Common myeloid progenitor, CD34-positive (primary cell): ENCODE measurements at regions not wholly inside any gene's neighbourhood (a gene's known extent, or its start where the extent isn't known, plus 50 kb on each side); places are given as distances from the start of the nearest gene placed in this dataset.

Experiments
- CTCF ChIA-PET: fragments of 350-600 bp; sonication (Branson Sonifier 250); formaldehyde crosslinking; loops from one replicate; lab custom pipeline; 2021; ENCODE audit warnings: antibody characterized with exemption; lab: Charles Lee
- POLR2A ChIA-PET: fragments of 350-600 bp; sonication (Branson Sonifier 250); formaldehyde crosslinking; loops from one replicate; lab custom pipeline; 2021; ENCODE audit warnings: antibody characterized with exemption; lab: Charles Lee
- DNase-seq, 3 donors: peaks; one replicate each; pipeline versions ENCODE4 v3.0.0 to v3.0.0-alpha.2; 2013
- H3K27ac ChIP-seq, 2 experiments: 1 replicate in 1 of 2; 2 replicates in 1 of 2; pipeline ENCODE4 v1.7.0; 2013; ENCODE audit warnings: inconsistent platforms in 2 of 2, low read length in 2 of 2, mild to moderate bottlenecking in 2 of 2, low read depth in 1 of 2, moderate library complexity in 1 of 2; ENCODE audit not compliant: severe bottlenecking in 2 of 2, insufficient read depth in 1 of 2, poor library complexity in 1 of 2
- H3K27me3 ChIP-seq, 5 experiments: replicated peaks in 2 of 5; 1 replicate in 3 of 5; 2 replicates in 2 of 5; pipeline versions ENCODE4 v1.6.1 to v1.7.0; 2013; ENCODE audit warnings: low read length in 4 of 5, mild to moderate bottlenecking in 2 of 5, moderate library complexity in 2 of 5, inconsistent platforms in 1 of 5; ENCODE audit not compliant: insufficient read depth in 5 of 5, control insufficient read depth in 4 of 5
- H3K36me3 ChIP-seq, 4 experiments: 1 replicate in 2 of 4; 2 replicates in 2 of 4; pipeline versions ENCODE4 v1.6.1 to v1.7.0; 2013; ENCODE audit warnings: low read length in 3 of 4, control low read depth in 1 of 4, mild to moderate bottlenecking in 1 of 4; ENCODE audit not compliant: control insufficient read depth in 4 of 4, insufficient read depth in 4 of 4
- H3K4me1 ChIP-seq, 4 experiments: 1 replicate in 3 of 4; 2 replicates in 1 of 4; pipeline versions ENCODE4 v1.6.1 to v1.7.1; 2013; ENCODE audit warnings: low read length in 3 of 4, mild to moderate bottlenecking in 3 of 4, control low read depth in 1 of 4, inconsistent platforms in 1 of 4, moderate library complexity in 1 of 4; ENCODE audit not compliant: control insufficient read depth in 4 of 4, insufficient read depth in 4 of 4; ENCODE audit errors: control extremely low read depth in 1 of 4
- H3K4me3 ChIP-seq, 7 experiments: 1 replicate in 4 of 7; 2 replicates in 3 of 7; pipeline versions ENCODE4 v1.5.1 to v1.7.0; 2013; ENCODE audit warnings: mild to moderate bottlenecking in 7 of 7, low read length in 6 of 7, moderate library complexity in 6 of 7, inconsistent platforms in 2 of 7, low read depth in 2 of 7, control low read depth in 1 of 7; ENCODE audit not compliant: insufficient read depth in 4 of 7, control insufficient read depth in 1 of 7; ENCODE audit errors: extremely low read depth in 1 of 7
- H3K9me3 ChIP-seq, 5 experiments: 1 replicate in 4 of 5; 2 replicates in 1 of 5; pipeline versions ENCODE4 v1.6.1 to v1.7.1; 2013; ENCODE audit warnings: low read length in 4 of 5, mild to moderate bottlenecking in 2 of 5, inconsistent platforms in 1 of 5, low read depth in 1 of 5, moderate library complexity in 1 of 5; ENCODE audit not compliant: control insufficient read depth in 4 of 5, insufficient read depth in 2 of 5; ENCODE audit errors: control extremely low read depth in 1 of 5
- WGBS: methylation state at CpG from one replicate; pipeline ENCODE4 v1.1.5; 2013; ENCODE audit not compliant: insufficient coverage; 5-methylcytosine and 5-hydroxymethylcytosine counted together

DNA sequence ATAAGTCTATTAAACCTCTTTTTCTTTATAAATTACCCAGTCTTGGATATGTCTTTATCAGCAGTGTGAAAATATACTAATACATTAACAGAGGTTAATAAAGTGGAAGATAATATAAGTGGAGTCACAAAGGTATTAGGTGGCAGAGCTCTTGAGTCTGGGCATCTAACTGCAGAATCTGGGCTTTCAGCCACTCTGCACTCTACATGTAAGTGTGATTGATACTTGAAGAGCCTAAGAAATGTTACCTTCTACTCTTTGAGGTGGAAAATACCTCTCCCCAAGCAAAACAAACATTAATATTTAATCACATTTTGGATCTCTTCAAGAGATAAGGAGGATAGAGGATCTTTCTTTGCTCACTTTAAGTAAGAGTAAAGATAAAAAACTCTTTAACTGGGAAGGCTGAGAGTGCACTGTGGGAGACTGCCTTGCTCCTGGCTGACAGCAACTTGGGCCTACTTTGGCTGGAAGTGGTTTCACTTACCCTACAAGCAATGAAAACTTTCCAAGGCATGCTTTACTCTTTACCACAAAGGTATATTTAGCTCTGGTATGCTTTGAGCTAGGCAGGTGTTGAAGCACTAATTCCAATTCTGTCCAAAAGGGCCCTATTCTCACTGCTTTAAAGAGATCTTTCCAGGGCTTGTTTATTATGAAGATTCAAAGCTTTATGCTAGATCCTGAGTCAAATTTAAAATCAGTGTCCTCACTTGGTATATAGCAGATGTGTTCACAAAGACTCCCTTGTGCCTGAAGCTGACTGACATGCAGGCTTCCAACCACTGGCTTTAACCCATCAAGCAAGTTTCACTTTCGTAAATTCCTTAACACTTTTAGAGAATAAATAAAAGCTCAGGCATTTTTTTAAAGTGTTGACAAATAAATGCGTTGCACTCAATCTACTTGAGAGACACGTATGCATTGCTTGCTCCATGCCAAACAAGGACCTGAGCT lies 245.3 kb upstream of the ZP4 start:
- CTCF ChIA-PET, result no interaction called here
- Histone ChIP-seq H3K27ac (no peak overlapping the region), H3K27me3 (no peaks in the 10 kb centered on the region), H3K9me3 (no peaks in the 10 kb centered on the region), H3K36me3 (no peaks in the 10 kb centered on the region), H3K4me1 (no peaks in the 10 kb centered on the region), H3K4me3 (no peak overlapping the region)
- POLR2A ChIA-PET, result interaction anchor here (0.6 kb wide), 1 partner anchor 10 kb away, joined by 6 read pairs; no protein-coding TSS in a partner anchor
- WGBS, result 93% methylated on average over 2 of the region's 3 CpGs
- no peak for DNase-seq

DNA sequence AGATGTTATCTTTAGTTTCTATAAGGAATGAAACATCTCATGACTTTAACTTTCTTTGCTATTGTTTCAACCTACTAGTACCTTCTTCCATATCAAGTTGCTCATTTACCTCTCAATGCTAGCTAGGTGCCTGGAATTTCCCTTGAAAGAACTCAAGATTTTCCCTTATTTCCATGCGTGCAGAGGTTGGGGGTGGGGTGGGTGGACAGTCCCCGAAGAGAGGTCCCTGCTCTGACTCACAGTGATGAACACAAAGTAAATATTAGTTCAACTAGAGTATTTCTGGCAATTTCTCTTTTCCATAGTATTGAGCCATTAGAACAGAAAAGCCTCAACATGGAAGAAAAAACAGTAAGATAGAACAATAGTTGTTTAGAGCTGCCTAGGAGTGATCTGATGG lies 239.0 kb upstream of the ZP4 start:
- Histone ChIP-seq H3K27me3 (no peaks in the 10 kb centered on the region), H3K27ac (no peak overlapping the region), H3K9me3 (no peaks in the 10 kb centered on the region), H3K36me3 (no peaks in the 10 kb centered on the region), H3K4me1 (peaks cover 0 to 4% (median 2%) of the 10 kb centered on the region in 4 experiments), H3K4me3 (no peak overlapping the region)
- DNase-seq, result no peak
- ChIA-PET POLR2A (no interaction called here), CTCF (no interaction called here)
- WGBS, result no CpG with 5 or more reads among the region's 2 CpGs

DNA sequence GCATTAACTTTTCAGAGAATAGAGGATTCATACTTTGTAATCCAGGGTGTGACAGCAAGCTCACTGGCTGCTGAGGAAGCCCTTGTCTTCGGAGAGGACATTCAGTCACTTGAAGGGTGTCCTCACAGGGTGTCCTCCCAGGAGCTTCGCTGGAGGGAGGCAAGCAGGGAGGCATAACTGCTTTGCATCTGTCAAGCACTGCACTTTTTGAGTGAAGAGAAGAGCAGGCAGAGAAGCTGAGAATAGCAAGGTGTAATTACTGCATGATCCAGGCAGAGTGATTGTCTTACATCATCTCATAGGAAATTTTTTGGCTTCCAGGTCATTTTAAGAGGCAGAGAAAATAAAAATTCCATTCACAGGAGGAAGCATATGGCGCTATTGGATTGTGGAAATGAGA lies 232.5 kb upstream of the ZP4 start:
- 89% methylated on average over 3 of the region's 3 CpGs for WGBS
- Histone ChIP-seq H3K9me3 (no peaks in the 10 kb centered on the region), H3K27ac (no peak overlapping the region), H3K4me1 (no peaks in the 10 kb centered on the region), H3K36me3 (no peaks in the 10 kb centered on the region), H3K27me3 (no peaks in the 10 kb centered on the region), H3K4me3 (no peak overlapping the region)
- ChIA-PET POLR2A (no interaction called here), CTCF (no interaction called here)
- no peak for DNase-seq

DNA sequence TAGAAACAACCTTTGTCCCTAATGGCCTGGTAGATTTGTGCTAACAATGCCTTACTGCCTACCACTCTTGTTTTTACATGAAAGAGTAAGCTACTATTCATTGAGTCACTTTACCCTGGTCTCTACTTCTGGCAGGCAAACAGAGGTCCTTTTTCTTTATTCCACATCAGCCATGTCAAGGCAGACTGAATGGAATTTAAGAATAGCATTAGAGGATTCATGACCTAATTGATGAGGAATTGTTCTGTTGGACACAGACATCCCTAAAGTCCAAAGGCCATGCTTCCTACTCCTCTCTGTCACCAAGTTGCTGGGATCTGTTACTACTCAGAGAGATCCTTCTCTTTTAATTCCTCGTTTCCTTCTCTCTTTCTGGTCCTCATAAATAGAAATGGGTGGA lies 229.1 kb upstream of the ZP4 start:
- no peaks in the 10 kb centered on the region for H3K27me3 ChIP-seq
- WGBS, result no CpG with 5 or more reads among the region's 1 CpG
- ChIA-PET POLR2A (no interaction called here), CTCF (no interaction called here)
- H3K4me1 ChIP-seq, result no peaks in the 10 kb centered on the region
- no peaks in the 10 kb centered on the region for H3K36me3 ChIP-seq
- H3K4me3 ChIP-seq, result no peak overlapping the region
- no peak overlapping the region for H3K27ac ChIP-seq
- no peaks in the 10 kb centered on the region for H3K9me3 ChIP-seq
- no peak for DNase-seq

DNA sequence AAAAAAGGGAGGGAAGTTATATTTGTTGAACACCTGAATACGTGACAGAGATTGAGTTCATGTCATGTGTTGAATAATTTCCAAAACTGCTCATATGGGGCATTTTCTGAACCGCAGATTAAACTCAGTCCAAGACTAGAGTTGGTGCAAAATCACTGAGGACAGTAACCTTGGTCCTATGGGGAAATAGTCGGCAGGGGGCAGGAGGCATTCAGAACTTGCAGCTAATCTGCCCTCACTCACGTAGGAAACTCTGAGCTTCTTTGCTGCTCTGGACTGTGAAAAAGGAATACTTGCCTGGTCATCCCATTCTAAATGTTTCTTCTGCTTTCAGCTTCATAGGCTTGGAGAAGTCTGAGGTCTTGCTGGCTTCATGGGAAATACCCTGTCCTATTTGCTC lies 228.3 kb upstream of the ZP4 start:
- H3K36me3 ChIP-seq, result no peaks in the 10 kb centered on the region
- no peak overlapping the region for H3K27ac ChIP-seq
- ChIA-PET CTCF (no interaction called here), POLR2A (no interaction called here)
- no peak for DNase-seq
- H3K4me3 ChIP-seq, result no peak overlapping the region
- WGBS, result 92% methylated on average over 3 of the region's 4 CpGs
- H3K9me3 ChIP-seq, result no peaks in the 10 kb centered on the region
- no peaks in the 10 kb centered on the region for H3K4me1 ChIP-seq
- H3K27me3 ChIP-seq, result no peaks in the 10 kb centered on the region

DNA sequence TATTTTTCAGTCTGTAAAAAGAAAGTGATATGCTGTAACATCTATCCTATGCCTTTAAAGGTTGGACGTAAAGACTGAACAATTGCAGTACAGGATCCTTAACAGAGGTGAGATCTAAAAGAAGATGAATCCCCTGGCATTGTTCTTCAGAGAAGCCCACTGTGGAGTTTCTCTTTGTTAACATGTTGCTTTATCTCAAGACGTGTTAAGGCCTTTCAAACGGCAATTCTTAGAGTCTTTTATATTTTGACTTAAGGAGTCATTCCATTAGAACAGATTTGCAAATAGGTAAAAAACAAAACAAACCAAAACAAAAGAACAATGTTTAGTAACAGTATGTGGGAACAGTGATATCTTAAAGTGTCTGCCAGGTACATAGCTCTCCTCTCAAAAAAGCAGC lies 225.1 kb upstream of the ZP4 start:
- Histone ChIP-seq H3K36me3 (no peaks in the 10 kb centered on the region), H3K27ac (no peak overlapping the region), H3K9me3 (no peaks in the 10 kb centered on the region), H3K27me3 (no peaks in the 10 kb centered on the region), H3K4me3 (no peak overlapping the region), H3K4me1 (no peaks in the 10 kb centered on the region)
- DNase-seq, result no peak
- CTCF ChIA-PET, result interaction anchor here (0.5 kb wide), 1 partner anchor 380 kb away, joined by 3 read pairs; no protein-coding TSS in a partner anchor
- POLR2A ChIA-PET, result no interaction called here
- 100% methylated on average over 1 of the region's 3 CpGs for WGBS

DNA sequence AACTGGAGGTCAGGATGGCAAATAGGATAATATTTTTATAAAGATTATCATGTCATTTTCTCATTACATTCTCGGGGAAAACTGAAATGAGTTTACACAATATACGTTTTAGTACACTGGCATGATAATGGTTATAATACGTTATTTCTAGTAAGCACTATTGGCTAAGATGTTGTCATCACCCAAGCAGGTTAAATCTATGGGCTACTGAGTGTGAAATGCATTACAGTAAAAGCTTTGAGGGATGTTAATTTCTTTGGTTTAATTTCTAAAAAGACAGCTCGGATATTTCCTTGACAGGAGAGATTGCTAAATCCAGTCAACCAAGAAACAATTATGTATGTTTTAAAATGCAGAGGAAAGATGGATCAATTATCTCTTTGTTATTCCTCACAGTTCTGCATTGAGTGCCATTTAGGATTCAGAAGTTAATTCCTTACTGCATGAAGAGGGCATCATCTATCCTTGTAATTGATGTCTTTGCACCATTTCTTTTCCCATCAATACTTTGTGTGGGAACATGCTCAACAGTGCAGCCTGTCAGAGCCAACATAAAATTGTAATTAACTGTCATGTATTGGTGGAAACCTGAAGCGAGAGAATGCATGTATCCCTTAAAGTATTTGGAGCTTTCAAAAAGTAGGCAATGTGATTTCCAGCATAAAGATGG lies 222.4 kb upstream of the ZP4 start:
- H3K4me1 ChIP-seq, result no peaks in the 10 kb centered on the region
- H3K27ac ChIP-seq, result no peak overlapping the region
- DNase-seq, result no peak
- CTCF ChIA-PET, result no interaction called here
- H3K9me3 ChIP-seq, result no peaks in the 10 kb centered on the region
- WGBS, result 100% methylated on average over 2 of the region's 5 CpGs
- H3K4me3 ChIP-seq, result no peak overlapping the region
- POLR2A ChIA-PET, result no interaction called here
- no peaks in the 10 kb centered on the region for H3K27me3 ChIP-seq
- no peaks in the 10 kb centered on the region for H3K36me3 ChIP-seq
